ENCODE measurements at regions not wholly inside any gene's neighbourhood (a gene's known extent, or its start where the extent isn't known, plus 50 kb on each side); places are given as distances from the start of the nearest gene placed in this dataset.

- DNase-seq (ENCODE audit: low spot score), result no peak
Measured at GRCh38 chr4:151935411-151935810, 174.6 kb upstream of the GATB start.

- no peak for DNase-seq (ENCODE audit: low spot score)
Measured at GRCh38 chr4:151934766-151935165, 174.0 kb upstream of the GATB start.

- no peak for DNase-seq (ENCODE audit: low spot score)
Measured at GRCh38 chr4:151933122-151933827, 172.5 kb upstream of the GATB start.

- no peak for DNase-seq (ENCODE audit: low spot score)
Measured at GRCh38 chr4:151931563-151931962, 170.8 kb upstream of the GATB start.

- DNase-seq (ENCODE audit: low spot score), result no peak
Measured at GRCh38 chr4:151930372-151930771, 169.6 kb upstream of the GATB start.

GRCh38 chr4:151928112-151928511, 167.3 kb upstream of the GATB start:
- DNase-seq (ENCODE audit: low spot score), result no peak

- no peak for DNase-seq (ENCODE audit: low spot score)
Measured at GRCh38 chr4:151922811-151923210, 162.0 kb upstream of the GATB start.

GRCh38 chr4:151922306-151922705, 161.5 kb upstream of the GATB start:
- no peak for DNase-seq (ENCODE audit: low spot score)

GRCh38 chr4:151921811-151922210, 161.0 kb upstream of the GATB start:
- DNase-seq (ENCODE audit: low spot score), result no peak

GRCh38 chr4:151921386-151921785, 160.6 kb upstream of the GATB start:
- DNase-seq (ENCODE audit: low spot score), result no peak

GRCh38 chr4:151917145-151917734, 156.4 kb upstream of the GATB start:
- DNase-seq (ENCODE audit: low spot score), result no peak

GRCh38 chr4:151912632-151913031, 151.8 kb upstream of the GATB start:
- DNase-seq (ENCODE audit: low spot score), result no peak

GRCh38 chr4:151911970-151912369, 151.2 kb upstream of the GATB start:
- no peak for DNase-seq (ENCODE audit: low spot score)

GRCh38 chr4:151908734-151909497, 148.1 kb upstream of the GATB start:
- DNase-seq (ENCODE audit: low spot score), result no peak

GRCh38 chr4:151908201-151908600, 147.4 kb upstream of the GATB start:
- DNase-seq (ENCODE audit: low spot score), result no peak

- DNase-seq (ENCODE audit: low spot score), result no peak
Measured at GRCh38 chr4:151906438-151906837, 145.6 kb upstream of the GATB start.

GRCh38 chr4:151905197-151905596, 144.4 kb upstream of the GATB start:
- no peak for DNase-seq (ENCODE audit: low spot score)

GRCh38 chr4:151901631-151902030, 140.8 kb upstream of the GATB start:
- no peak for DNase-seq (ENCODE audit: low spot score)

- DNase-seq (ENCODE audit: low spot score), result no peak
Measured at GRCh38 chr4:151896880-151897279, 136.1 kb upstream of the GATB start.

GRCh38 chr4:151895671-151896070, 134.9 kb upstream of the GATB start:
- no peak for DNase-seq (ENCODE audit: low spot score)

GRCh38 chr4:151894246-151894645, 133.4 kb upstream of the GATB start:
- DNase-seq (ENCODE audit: low spot score), result no peak

- DNase-seq (ENCODE audit: low spot score), result no peak
Measured at GRCh38 chr4:151888367-151888866, 127.6 kb upstream of the GATB start.

GRCh38 chr4:151887816-151888180, 127.0 kb upstream of the GATB start:
- no peak for DNase-seq (ENCODE audit: low spot score)

Measured in D341Med (cell line).